K562 (cell line): ENCODE measurements at regions not wholly inside any gene's neighbourhood (a gene's known extent, or its start where the extent isn't known, plus 50 kb on each side); places are given as distances from the start of the nearest gene placed in this dataset.

Experiments
- CAMTA2 ChIP-seq: fragments of 250-450 bp; sonication (Bioruptor Pico); conservative IDR thresholded peaks from 2 replicates; pipeline ENCODE4 v1.5.1; 2022
- NR0B1 ChIP-seq: fragments of 450-650 bp; IDR thresholded peaks from one replicate; pipeline ENCODE4 v1.6.1; 2018; ENCODE audit warnings: mild to moderate bottlenecking, moderate library complexity; ENCODE audit not compliant: partially characterized antibody
- PHB ChIP-seq: fragments of 250-450 bp; sonication (Bioruptor Pico); IDR thresholded peaks from 2 replicates; pipeline ENCODE4 v1.5.0; 2021
- PURB ChIP-seq: sonication (generic); formaldehyde crosslinking; IDR thresholded peaks from 2 replicates; pipeline ENCODE4 v1.9.0; 2021; ENCODE audit warnings: low read depth, mild to moderate bottlenecking, missing genetic modification reagents
- SNRNP70 ChIP-seq: fragments of 200-400 bp; formaldehyde crosslinking; optimal IDR thresholded peaks from 2 replicates; pipeline ENCODE3; 2017; ENCODE audit warnings: low read depth, low read length
- ZBTB34 ChIP-seq: fragments of 250-450 bp; sonication (Bioruptor Pico); IDR thresholded peaks from 2 replicates; pipeline ENCODE4 v1.8.0; 2021; ENCODE audit warnings: mild to moderate bottlenecking, moderate library complexity
- ZFX ChIP-seq: sonication (generic); formaldehyde crosslinking; IDR thresholded peaks from 2 replicates; pipeline ENCODE4 v1.8.0; 2022; ENCODE audit warnings: mild to moderate bottlenecking, missing genetic modification reagents, moderate library complexity
- ZNF280A ChIP-seq: fragments of 450-650 bp; IDR thresholded peaks from 2 replicates; pipeline ENCODE4 v1.6.1; 2018; ENCODE audit warnings: mild to moderate bottlenecking, low read depth; ENCODE audit not compliant: partially characterized antibody
- ZNF431 ChIP-seq: sonication (generic); formaldehyde crosslinking; IDR thresholded peaks from 2 replicates; pipeline ENCODE4 v1.8.0; 2022; ENCODE audit warnings: mild to moderate bottlenecking, missing genetic modification reagents

- TF ChIP-seq ZBTB34 (no peak), NR0B1 (no peak), SNRNP70 (no peak), PHB (no peak), ZNF280A (no peak), CAMTA2 (CRISPR knock-in tag) (no peak), ZFX (CRISPR knock-in tag) (no peak), PURB (CRISPR knock-in tag) (no peak), ZNF431 (CRISPR knock-in tag) (no peak)
Observed at GRCh38 chr1:22290157-22290556, 147.3 kb upstream of the WNT4 start (continued).
